ENCODE measurements at regions not wholly inside any gene's neighbourhood (a gene's known extent, or its start where the extent isn't known, plus 50 kb on each side); places are given as distances from the start of the nearest gene placed in this dataset.
A peak's percentile ranks its signal among the peaks of the same experiment; 100 is the strongest.

GRCh38 chrX:3527166-3527565, 180.7 kb upstream of the MXRA5 start:
- Histone ChIP-seq H3K4me3 (no peak overlapping the region), H3K9me3 (no peaks in the 10 kb centered on the region), H3K27me3 (ENCODE audit: low read depth) (no peaks in the 10 kb centered on the region), H3K27ac (no peak overlapping the region), H3K4me1 (no peaks in the 10 kb centered on the region), H3K36me3 (no peaks in the 10 kb centered on the region)
- DNase-seq (no peak), ATAC-seq (no peak)
- TF ChIP-seq CTCF (IDR thresholded peaks at IDR 0.05): no peak
- intact Hi-C loops (cut with DNase I): no loop called here

- no peak overlapping the region for H3K27ac ChIP-seq
- ATAC-seq (no peak), DNase-seq (no peak)
- intact Hi-C loops (cut with DNase I): no loop called here
- no peaks in the 10 kb centered on the region for H3K27me3 ChIP-seq (ENCODE audit: low read depth)
- H3K4me1 ChIP-seq: no peaks in the 10 kb centered on the region
- no peak overlapping the region for H3K4me3 ChIP-seq
- no peaks in the 10 kb centered on the region for H3K9me3 ChIP-seq
- no peak for TF ChIP-seq CTCF (IDR thresholded peaks at IDR 0.05)
- no peaks in the 10 kb centered on the region for H3K36me3 ChIP-seq
Observed at GRCh38 chrX:3526731-3527130, 180.3 kb upstream of the MXRA5 start.

DNA sequence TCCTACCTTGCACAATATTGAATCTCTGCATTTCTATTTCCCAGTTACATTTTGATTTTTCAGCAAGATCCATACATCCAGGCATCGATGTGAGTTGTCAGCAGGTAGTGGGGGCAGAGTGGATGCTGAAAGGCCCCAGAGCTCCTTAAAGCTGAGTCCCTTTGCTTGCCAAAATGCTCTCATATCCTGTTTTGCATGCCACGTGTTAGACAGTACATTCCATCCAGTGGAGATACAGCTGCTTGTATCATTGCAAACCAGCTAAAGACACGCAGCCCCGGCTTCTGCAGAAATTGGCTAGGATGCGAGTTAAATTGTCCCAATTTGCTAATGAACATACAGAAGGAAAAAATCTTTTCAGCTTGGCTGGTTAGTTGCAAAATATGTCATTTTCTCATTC, 179.6 kb upstream of the MXRA5 start:
- DNase-seq: no peak
- no peak overlapping the region for H3K27ac ChIP-seq

GRCh38 chrX:3522101-3522650, 175.7 kb upstream of the MXRA5 start:
- TF ChIP-seq CTCF (IDR thresholded peaks at IDR 0.05): no peak
- intact Hi-C loops (cut with DNase I): no loop called here
- no peaks in the 10 kb centered on the region for H3K27me3 ChIP-seq (ENCODE audit: low read depth)
- H3K36me3 ChIP-seq: no peaks in the 10 kb centered on the region
- H3K4me1 ChIP-seq: no peaks in the 10 kb centered on the region
- ATAC-seq (no peak), DNase-seq (no peak)
- H3K27ac ChIP-seq: no peak overlapping the region
- H3K9me3 ChIP-seq: no peaks in the 10 kb centered on the region
- H3K4me3 ChIP-seq: no peak overlapping the region

More for the DNA sequence above, 179.6 kb upstream of the MXRA5 start:
- Histone ChIP-seq H3K36me3 (no peaks in the 10 kb centered on the region), H3K4me3 (no peak overlapping the region), H3K9me3 (no peaks in the 10 kb centered on the region), H3K27me3 (ENCODE audit: low read depth) (no peaks in the 10 kb centered on the region), H3K4me1 (no peaks in the 10 kb centered on the region)
- intact Hi-C loops (cut with DNase I): no loop called here
- no peak for ATAC-seq
- TF ChIP-seq CTCF (IDR thresholded peaks at IDR 0.05): no peak

DNA sequence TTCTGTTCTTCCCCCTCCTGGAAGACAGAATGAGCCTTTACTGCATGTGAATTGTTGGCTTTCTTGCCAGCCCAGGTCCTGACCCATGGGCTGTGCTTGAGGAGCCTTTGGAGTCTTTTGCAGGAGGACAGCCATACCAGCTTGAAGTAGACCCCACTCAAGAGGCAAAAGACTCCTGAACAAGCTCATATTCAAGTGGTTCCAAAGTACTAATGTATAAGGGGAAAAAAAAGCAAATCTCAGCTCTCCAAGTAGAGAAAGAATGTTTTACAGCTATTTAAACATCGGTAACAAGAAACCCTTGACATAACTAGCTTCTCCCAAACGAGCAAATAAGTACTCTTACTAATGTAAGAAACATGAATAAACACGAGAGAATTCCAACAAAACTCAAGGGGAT, 174.9 kb upstream of the MXRA5 start:
- no peaks in the 10 kb centered on the region for H3K9me3 ChIP-seq
- ATAC-seq (peak; percentile 23 to 51), DNase-seq (no peak)
- intact Hi-C loops (cut with DNase I): no loop called here
- no peak overlapping the region for H3K27ac ChIP-seq
- H3K36me3 ChIP-seq: no peaks in the 10 kb centered on the region
- no peak overlapping the region for H3K4me3 ChIP-seq
- no peaks in the 10 kb centered on the region for H3K4me1 ChIP-seq
- no peaks in the 10 kb centered on the region for H3K27me3 ChIP-seq (ENCODE audit: low read depth)
- TF ChIP-seq CTCF (IDR thresholded peaks at IDR 0.05): no peak

GRCh38 chrX:3520982-3521381, 174.5 kb upstream of the MXRA5 start:
- intact Hi-C loops (cut with DNase I): no loop called here
- no peak overlapping the region for H3K27ac ChIP-seq
- no peaks in the 10 kb centered on the region for H3K27me3 ChIP-seq (ENCODE audit: low read depth)
- no peaks in the 10 kb centered on the region for H3K4me1 ChIP-seq
- H3K4me3 ChIP-seq: no peak overlapping the region
- no peak for TF ChIP-seq CTCF (IDR thresholded peaks at IDR 0.05)
- no peak for DNase-seq
- ATAC-seq: no peak
- H3K36me3 ChIP-seq: no peaks in the 10 kb centered on the region
- H3K9me3 ChIP-seq: no peaks in the 10 kb centered on the region

Measured in lower lobe of right lung (tissue), 2 donors.